IgD-negative memory B cell (primary cell): ENCODE measurements at regions not wholly inside any gene's neighbourhood (a gene's known extent, or its start where the extent isn't known, plus 50 kb on each side); places are given as distances from the start of the nearest gene placed in this dataset.

Experiments used
- H3K27ac Mint-ChIP-seq, 3 donors: one replicate each; pipeline ENCODE4 v1.8.0; 2020 to 2022; ENCODE audit warnings: mild to moderate bottlenecking in 3 of 3, mixed read lengths in 3 of 3, moderate library complexity in 1 of 3
- H3K27me3 Mint-ChIP-seq: one replicate; pipeline ENCODE4 v1.8.0; 2021; ENCODE audit warnings: mixed read lengths
- H3K36me3 Mint-ChIP-seq: one replicate; pipeline ENCODE4 v1.8.0; 2020; ENCODE audit warnings: mild to moderate bottlenecking, mixed read lengths
- H3K4me1 Mint-ChIP-seq, 3 donors: one replicate each; pipeline ENCODE4 v1.8.0; 2020 to 2022; ENCODE audit warnings: mixed read lengths in 3 of 3, mild to moderate bottlenecking in 1 of 3
- H3K4me3 Mint-ChIP-seq, 4 donors: one replicate each; pipeline ENCODE4 v1.8.0; 2020 to 2022; ENCODE audit warnings: mild to moderate bottlenecking in 4 of 4, mixed read lengths in 4 of 4, moderate library complexity in 3 of 4
- H3K9me3 Mint-ChIP-seq, 3 donors: one replicate each; pipeline ENCODE4 v1.8.0; 2020 to 2021; ENCODE audit warnings: mixed read lengths in 3 of 3, mild to moderate bottlenecking in 1 of 3

GRCh38 chr14:61106271-61106958 is 125.4 kb downstream of the SLC38A6 start:
- H3K27ac Mint-ChIP-seq, result no peak overlapping the region
- H3K4me3 Mint-ChIP-seq, result no peak overlapping the region
- H3K36me3 Mint-ChIP-seq, result no peaks in the 10 kb centered on the region
- peaks cover 0 to 3% (median 0%) of the 10 kb centered on the region in 3 donors for H3K9me3 Mint-ChIP-seq
- H3K4me1 Mint-ChIP-seq, result peaks cover 9 to 16% (median 14%) of the 10 kb centered on the region in 3 donors
- H3K27me3 Mint-ChIP-seq, result peaks cover 2% of the 10 kb centered on the region

- no peak overlapping the region for H3K27ac Mint-ChIP-seq
- H3K4me3 Mint-ChIP-seq, result no peak overlapping the region
- peaks cover 12 to 16% (median 16%) of the 10 kb centered on the region in 3 donors for H3K4me1 Mint-ChIP-seq
- no peaks in the 10 kb centered on the region for H3K9me3 Mint-ChIP-seq
- H3K27me3 Mint-ChIP-seq, result peaks cover 4% of the 10 kb centered on the region
- H3K36me3 Mint-ChIP-seq, result peaks cover 1% of the 10 kb centered on the region
These were observed 123.3 kb downstream of the SLC38A6 start for GRCh38 chr14:61104358-61104757.

GRCh38 chr14:61103541-61104339 is 122.7 kb downstream of the SLC38A6 start:
- peaks cover 4% of the 10 kb centered on the region for H3K27me3 Mint-ChIP-seq
- peaks cover 1% of the 10 kb centered on the region for H3K36me3 Mint-ChIP-seq
- H3K4me1 Mint-ChIP-seq, result peaks cover 12 to 16% (median 16%) of the 10 kb centered on the region in 3 donors
- no peak overlapping the region for H3K27ac Mint-ChIP-seq
- H3K9me3 Mint-ChIP-seq, result no peaks in the 10 kb centered on the region
- H3K4me3 Mint-ChIP-seq, result peak overlapping the region in 1 of 4 donors; percentile 23

- Mint-ChIP-seq H3K27ac (no peak overlapping the region), H3K27me3 (peaks cover 2% of the 10 kb centered on the region), H3K4me3 (peak overlapping the region in 1 of 4 donors; percentile 56), H3K36me3 (peaks cover 1% of the 10 kb centered on the region), H3K4me1 (peaks cover 12 to 16% (median 14%) of the 10 kb centered on the region in 3 donors), H3K9me3 (no peaks in the 10 kb centered on the region)
These were observed 121.8 kb downstream of the SLC38A6 start for GRCh38 chr14:61102549-61103466.
